IMR-90 (cell line): ENCODE measurements at regions not wholly inside any gene's neighbourhood (a gene's known extent, or its start where the extent isn't known, plus 50 kb on each side); places are given as distances from the start of the nearest gene placed in this dataset.

Experiments
- ATAC-seq: fragments of 200-7000 bp; cut with Tn5 transposase; 2 replicates; pipeline ENCODE4 v1.9.1; 2020; ENCODE audit warnings: low read depth, mild to moderate bottlenecking, moderate library complexity
- BruUV-seq: library from RNA; stranded (reverse); fragments of 400-500 nt; replicated peaks from 2 replicates; lab custom pipeline; 2021; lab: Mats Ljungman, UMichigan
- CTCF ChIA-PET: fragments of 300-600 bp; formaldehyde crosslinking; extraction: SDS; loops from one replicate; lab custom pipeline; 2021; ENCODE audit warnings: antibody characterized with exemption; lab: Yijun Ruan, JAX
- POLR2A ChIA-PET: fragments of 300-600 bp; sonication (Branson Sonifier 250); formaldehyde crosslinking; loops from one replicate; lab custom pipeline; 2022; ENCODE audit warnings: antibody characterized with exemption; ENCODE audit not compliant: unreplicated experiment; lab: Charles Lee
- DNase-seq: peaks from one replicate; pipeline ENCODE4 v3.0.0; 2013
- H2AFZ ChIP-seq: replicated peaks from 2 replicates; pipeline ENCODE3; 2013; ENCODE audit warnings: low read length, mild to moderate bottlenecking; ENCODE audit not compliant: poor library complexity
- H2AK5ac ChIP-seq: 2 replicates; pipeline ENCODE4 v1.6.1; 2013; ENCODE audit warnings: low read depth, low read length, inconsistent platforms
- H2AK9ac ChIP-seq: replicated peaks from 2 replicates; pipeline ENCODE3; 2013; ENCODE audit warnings: mild to moderate bottlenecking, low read depth, low read length, moderate library complexity; ENCODE audit not compliant: poor library complexity
- H2BK120ac ChIP-seq: 2 replicates; pipeline ENCODE4 v1.6.1; 2013; ENCODE audit warnings: low read depth, low read length, inconsistent platforms
- H2BK15ac ChIP-seq: 3 replicates; pipeline ENCODE4 v1.6.1; 2013; ENCODE audit warnings: low read depth, low read length, inconsistent platforms
- H2BK20ac ChIP-seq: 2 replicates; pipeline ENCODE4 v1.6.1; 2013; ENCODE audit warnings: low read depth, mild to moderate bottlenecking, inconsistent platforms, low read length, moderate library complexity
- H2BK5ac ChIP-seq: 2 replicates; pipeline ENCODE4 v1.6.1; 2013; ENCODE audit warnings: mild to moderate bottlenecking, low read depth, low read length, inconsistent platforms; ENCODE audit not compliant: poor library complexity, severe bottlenecking
- H3K14ac ChIP-seq: replicated peaks from 2 replicates; pipeline ENCODE4 v1.6.1; 2013; ENCODE audit warnings: low read depth, low read length, inconsistent platforms
- H3K18ac ChIP-seq: 2 replicates; pipeline ENCODE4 v1.6.1; 2013; ENCODE audit warnings: low read depth, low read length, control low read depth
- H3K23ac ChIP-seq: 2 replicates; pipeline ENCODE4 v1.6.1; 2013; ENCODE audit warnings: low read depth, low read length, inconsistent platforms
- H3K27ac ChIP-seq: 2 replicates; pipeline ENCODE4 v1.5.1; 2013; ENCODE audit warnings: mild to moderate bottlenecking, control low read depth, low read length; ENCODE audit not compliant: insufficient read depth
- H3K27me3 ChIP-seq: 2 replicates; pipeline ENCODE4 v1.6.1; 2013; ENCODE audit warnings: low read length; ENCODE audit not compliant: control insufficient read depth, insufficient read depth
- H3K36me3 ChIP-seq: 2 replicates; pipeline ENCODE4 v1.6.1; 2013; ENCODE audit warnings: low read length, mixed read lengths; ENCODE audit not compliant: control insufficient read depth, insufficient read depth
- H3K4ac ChIP-seq: 2 replicates; pipeline ENCODE4 v1.6.1; 2013; ENCODE audit warnings: low read depth, low read length, inconsistent platforms
- H3K4me1 ChIP-seq: 2 replicates; pipeline ENCODE4 v1.6.1; 2013; ENCODE audit warnings: low read length, mixed read lengths; ENCODE audit not compliant: control insufficient read depth, insufficient read depth
- H3K4me2 ChIP-seq: 2 replicates; pipeline ENCODE4 v1.6.1; 2013; ENCODE audit warnings: low read depth, mild to moderate bottlenecking, control low read depth, low read length, moderate library complexity
- H3K4me3 ChIP-seq: 2 replicates; pipeline ENCODE4 v1.5.1; 2013; ENCODE audit warnings: low read depth, mild to moderate bottlenecking, control low read depth, low read length, moderate library complexity; ENCODE audit not compliant: insufficient read depth
- H3K56ac ChIP-seq: 2 replicates; pipeline ENCODE4 v1.6.1; 2013; ENCODE audit warnings: low read length, inconsistent platforms; ENCODE audit not compliant: insufficient read depth; ENCODE audit errors: extremely low read depth
- H3K79me1 ChIP-seq, 2 experiments: 2 replicates each; pipeline ENCODE4 v1.6.1; 2013; ENCODE audit warnings: low read length in 2 of 2, inconsistent platforms in 1 of 2, low read depth in 1 of 2
- H3K9ac ChIP-seq: 2 replicates; pipeline ENCODE4 v1.6.1; 2013; ENCODE audit warnings: low read depth, low read length, control low read depth
- H3K9me1 ChIP-seq: 2 replicates; pipeline ENCODE4 v1.6.1; 2013; ENCODE audit warnings: low read length, inconsistent platforms; ENCODE audit not compliant: insufficient read depth
- H3K9me3 ChIP-seq: 2 replicates; pipeline ENCODE4 v1.6.1; 2013; ENCODE audit warnings: low read length; ENCODE audit not compliant: control insufficient read depth, insufficient read depth
- H4K20me1 ChIP-seq: 2 replicates; pipeline ENCODE4 v1.6.1; 2013; ENCODE audit warnings: low read length, inconsistent platforms; ENCODE audit not compliant: insufficient read depth
- H4K5ac ChIP-seq: 2 replicates; pipeline ENCODE4 v1.6.1; 2013; ENCODE audit warnings: mild to moderate bottlenecking, low read depth, low read length, control low read depth
- H4K8ac ChIP-seq, 2 experiments: 2 replicates each; pipeline ENCODE4 v1.6.1; 2013; ENCODE audit warnings: low read depth in 2 of 2, low read length in 2 of 2, control low read depth in 1 of 2, inconsistent platforms in 1 of 2
- H4K91ac ChIP-seq: 2 replicates; pipeline ENCODE4 v1.6.1; 2013; ENCODE audit warnings: low read depth, low read length, inconsistent platforms; ENCODE audit not compliant: insufficient read depth
- BHLHE40 ChIP-seq: fragments of 150-350 bp; IDR thresholded peaks from 2 replicates; pipeline ENCODE4 v1.6.1; 2016; ENCODE audit warnings: mild to moderate bottlenecking, low read depth, low read length
- CEBPB ChIP-seq: IDR thresholded peaks from 2 replicates; pipeline ENCODE4 v1.6.1; 2012; ENCODE audit warnings: low read depth, low read length, improper control_type of control experiment
- CHD1 ChIP-seq: IDR thresholded peaks from 2 replicates; pipeline ENCODE4 v1.6.1; 2012; ENCODE audit warnings: low read depth, low read length, improper control_type of control experiment
- FOS ChIP-seq: fragments of 150-350 bp; IDR thresholded peaks from 2 replicates; pipeline ENCODE4 v1.6.1; 2016; ENCODE audit warnings: low read depth, low read length
- MXI1 ChIP-seq: IDR thresholded peaks from 2 replicates; pipeline ENCODE4 v1.6.1; 2012; ENCODE audit warnings: low read depth, mild to moderate bottlenecking, low read length, moderate library complexity, borderline replicate concordance
- NFE2L2 ChIP-seq: fragments of 150-350 bp; IDR thresholded peaks from 2 replicates; pipeline ENCODE4 v1.6.1; 2016; ENCODE audit warnings: low read depth, mild to moderate bottlenecking, low read length
- RAD21 ChIP-seq: IDR thresholded peaks from 2 replicates; pipeline ENCODE4 v1.6.1; 2012; ENCODE audit warnings: low read length, improper control_type of control experiment
- RFX5 ChIP-seq: IDR thresholded peaks from 2 replicates; pipeline ENCODE4 v1.8.0; 2012; ENCODE audit warnings: low read depth, mild to moderate bottlenecking, low read length, moderate library complexity
- WGBS, 2 experiments: methylation state at CpG; one replicate each; pipeline versions ENCODE4 v1.1.5 to v1.1.7; 2013; ENCODE audit warnings: missing lambda C conversion rate in 2 of 2; ENCODE audit not compliant: insufficient read length in 1 of 2; ENCODE audit errors: extremely low coverage in 2 of 2; 5-methylcytosine and 5-hydroxymethylcytosine counted together
- dilution Hi-C: fragments of 300-500 bp; cut with HindIII; formaldehyde crosslinking; loops from one replicate; pipeline ENCODE4 v1.14.3; 2018; ENCODE audit warnings: low sequenced_read_pairs; ENCODE audit not compliant: unreplicated experiment
- in situ Hi-C: fragments of 300-500 bp; cut with MboI; formaldehyde crosslinking; loops from 3 replicates; pipeline ENCODE4 v1.14.3; 2019; ENCODE audit warnings: low sequenced_read_pairs, inconsistent platforms, mixed read lengths
- intact Hi-C: fragments of 100-400 bp; cut with micrococcal nuclease; formaldehyde crosslinking; loops from 2 replicates; pipeline ENCODE4 v1.10.0; 2022
- TF ChIP-seq, protein P1 (sequence below): fragments of 150-350 bp; IDR thresholded peaks from 2 replicates; pipeline ENCODE4 v1.6.1; 2016; ENCODE audit warnings: low read depth, mild to moderate bottlenecking, low read length, moderate library complexity, borderline replicate concordance
- TF ChIP-seq, protein P2 (sequence below): fragments of 150-350 bp; IDR thresholded peaks from 2 replicates; pipeline ENCODE4 v1.6.1; 2017; ENCODE audit warnings: mild to moderate bottlenecking, antibody characterized with exemption, low read length, low read depth

DNA sequence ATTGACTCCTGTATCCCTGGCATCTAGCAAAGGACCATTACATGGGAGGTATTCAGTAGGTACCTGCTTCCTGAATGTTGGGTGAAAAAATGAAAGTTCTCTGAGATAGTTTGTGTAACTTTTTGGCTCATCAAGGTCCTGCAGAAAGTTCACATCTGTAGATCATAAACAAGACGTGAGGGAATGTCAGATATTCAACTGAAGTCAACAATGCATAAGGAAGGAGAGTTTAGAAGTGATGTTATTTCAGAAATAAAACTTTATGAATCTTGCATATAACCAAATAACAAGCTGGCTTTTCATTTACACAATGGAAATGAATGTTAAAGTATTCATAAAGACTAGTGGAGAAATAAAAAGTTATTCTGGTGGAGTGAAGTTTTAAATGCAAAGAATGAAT lies 73.4 kb upstream of the RBMS3 start:
- intact Hi-C loops, result no loop called here
- Histone ChIP-seq H3K4me3 (no peak overlapping the region), H3K9me3 (no peaks in the 10 kb centered on the region), H3K4me2 (no peak overlapping the region), H3K4me1 (peaks cover 7% of the 10 kb centered on the region; the same call in 1 of the 2 replicates), H3K14ac (no peak overlapping the region), H4K5ac (no peak overlapping the region), H3K27me3 (no peaks in the 10 kb centered on the region), H3K27ac (no peak overlapping the region), H3K9me1 (peaks cover 4% of the 10 kb centered on the region; the same call in 1 of the 2 replicates), H4K91ac (peak overlapping the region; percentile 6; the same call in 1 of the 2 replicates), H3K79me1 (no peaks in the 10 kb centered on the region), H3K4ac (no peak overlapping the region), H4K20me1 (no peaks in the 10 kb centered on the region), H2BK20ac (no peak overlapping the region), H4K8ac (no peak overlapping the region), H2AK5ac (no peak overlapping the region), H2AK9ac (no peak overlapping the region), H2BK15ac (no peak overlapping the region), H3K36me3 (no peaks in the 10 kb centered on the region), H2AFZ (no peak overlapping the region), H2BK5ac (no peak overlapping the region), H2BK120ac (no peak overlapping the region), H3K9ac (no peak overlapping the region), H3K56ac (no peak overlapping the region), H3K18ac (no peak overlapping the region), H3K23ac (no peak overlapping the region)
- ChIA-PET CTCF (no interaction called here), POLR2A (no interaction called here)
- BruUV-seq, result no TSS peak
- in situ Hi-C loops, result no loop called here
- no peak for DNase-seq
- no CpG with 5 or more reads among the region's 1 CpG for WGBS, 2 experiments
- TF ChIP-seq CHD1 (no peak), RFX5 (no peak), FOS (no peak), NFE2L2 (no peak), MXI1 (no peak), BHLHE40 (no peak), CEBPB (no peak), RAD21 (no peak)
- TF ChIP-seq, protein P1, sequence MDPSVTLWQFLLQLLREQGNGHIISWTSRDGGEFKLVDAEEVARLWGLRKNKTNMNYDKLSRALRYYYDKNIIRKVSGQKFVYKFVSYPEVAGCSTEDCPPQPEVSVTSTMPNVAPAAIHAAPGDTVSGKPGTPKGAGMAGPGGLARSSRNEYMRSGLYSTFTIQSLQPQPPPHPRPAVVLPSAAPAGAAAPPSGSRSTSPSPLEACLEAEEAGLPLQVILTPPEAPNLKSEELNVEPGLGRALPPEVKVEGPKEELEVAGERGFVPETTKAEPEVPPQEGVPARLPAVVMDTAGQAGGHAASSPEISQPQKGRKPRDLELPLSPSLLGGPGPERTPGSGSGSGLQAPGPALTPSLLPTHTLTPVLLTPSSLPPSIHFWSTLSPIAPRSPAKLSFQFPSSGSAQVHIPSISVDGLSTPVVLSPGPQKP, result no peak
- TF ChIP-seq, protein P2, sequence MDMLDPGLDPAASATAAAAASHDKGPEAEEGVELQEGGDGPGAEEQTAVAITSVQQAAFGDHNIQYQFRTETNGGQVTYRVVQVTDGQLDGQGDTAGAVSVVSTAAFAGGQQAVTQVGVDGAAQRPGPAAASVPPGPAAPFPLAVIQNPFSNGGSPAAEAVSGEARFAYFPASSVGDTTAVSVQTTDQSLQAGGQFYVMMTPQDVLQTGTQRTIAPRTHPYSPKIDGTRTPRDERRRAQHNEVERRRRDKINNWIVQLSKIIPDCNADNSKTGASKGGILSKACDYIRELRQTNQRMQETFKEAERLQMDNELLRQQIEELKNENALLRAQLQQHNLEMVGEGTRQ, result no peak
- ATAC-seq, result no peak
- dilution Hi-C loops, result no loop called here
